ENCODE measurements at regions not wholly inside any gene's neighbourhood (a gene's known extent, or its start where the extent isn't known, plus 50 kb on each side); places are given as distances from the start of the nearest gene placed in this dataset.

DNA sequence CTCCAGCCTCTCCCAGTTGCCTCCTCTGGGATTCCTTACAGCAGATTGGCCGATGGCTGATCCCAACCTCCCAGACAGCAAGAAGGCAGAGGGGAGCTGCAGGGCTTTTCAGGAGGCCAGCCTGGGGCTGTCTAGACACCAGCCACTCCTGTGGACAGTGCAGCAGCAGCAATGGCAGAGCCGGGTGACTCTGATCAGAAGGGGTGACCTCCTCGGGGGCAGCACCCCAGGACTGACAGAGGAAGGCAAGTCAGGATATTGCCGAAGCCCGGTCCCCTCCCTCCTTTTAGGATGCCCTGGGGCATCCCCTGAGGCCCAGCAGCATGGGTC is 84.5 kb downstream of the INHBB start:
- Histone ChIP-seq H3K27ac (ENCODE audit: low read length) (no peak overlapping the region), H3K27me3 (ENCODE audit: low read length) (no peaks in the 10 kb centered on the region), H3K4me2 (ENCODE audit: low read length) (no peak overlapping the region), H3K9ac (ENCODE audit: low read length) (no peak overlapping the region), H3K9me2 (replicated peaks; ENCODE audit: low read length) (no peaks in the 10 kb centered on the region), H4K20me1 (ENCODE audit: low read length) (no peaks in the 10 kb centered on the region), H3K36me3 (ENCODE audit: low read depth, low read length) (no peaks in the 10 kb centered on the region), H2AFZ (ENCODE audit: low read length) (no peak overlapping the region), H3K4me1 (ENCODE audit: insufficient read depth, low read length) (no peaks in the 10 kb centered on the region), H3K9me3 (ENCODE audit: low read length) (no peaks in the 10 kb centered on the region), H3K4me3 (ENCODE audit: low read length) (no peak overlapping the region), H3K79me2 (ENCODE audit: low read length) (no peaks in the 10 kb centered on the region), H3F3A (ENCODE audit: low read length, unreplicated experiment) (no peaks in the 10 kb centered on the region)
- DNase-seq (no peak), ATAC-seq (no peak)
- ChIA-PET POLR2A (ENCODE audit: unreplicated experiment) (no interaction called here), CTCF (no interaction called here)
- BruUV-seq (replicated peaks) = no TSS peak
- intact Hi-C loops (cut with micrococcal nuclease) = no loop called here
- no peak for TF ChIP-seq EZH2 (IDR thresholded peaks at IDR 0.05; ENCODE audit: low read length, unreplicated experiment)
- TF ChIP-seq EZH2phosphoT487 (IDR thresholded peaks at IDR 0.05; ENCODE audit: borderline replicate concordance, low read length) = no peak
- TF ChIP-seq CTCF (conservative IDR thresholded peaks at IDR 0.05; ENCODE audit: low read depth, low read length) = no peak

DNA sequence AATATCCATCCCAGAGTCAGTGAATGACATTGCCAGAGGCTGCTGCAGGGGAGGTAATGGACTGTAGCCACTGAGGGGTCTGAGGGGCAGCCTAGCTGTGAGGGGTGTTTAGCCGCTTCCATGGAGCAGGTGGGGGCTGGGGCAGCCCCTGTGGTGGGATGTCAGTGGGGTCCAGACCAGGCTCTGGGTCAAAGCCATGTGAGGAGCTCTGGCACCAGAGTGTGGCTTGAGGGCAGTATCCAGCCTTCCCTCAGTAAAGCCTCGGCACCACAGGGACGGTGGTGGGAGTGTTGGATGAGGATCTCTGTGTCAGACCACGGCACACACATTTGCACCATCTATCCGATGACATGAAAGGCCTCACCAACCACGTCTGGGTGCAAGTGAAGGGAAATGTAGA is 85.0 kb downstream of the INHBB start:
- H3K27me3 ChIP-seq (ENCODE audit: low read length) = no peaks in the 10 kb centered on the region
- H3K9ac ChIP-seq (ENCODE audit: low read length) = no peak overlapping the region
- intact Hi-C loops (cut with micrococcal nuclease) = no loop called here
- H3K4me3 ChIP-seq (ENCODE audit: low read length) = no peak overlapping the region
- H3K27ac ChIP-seq (ENCODE audit: low read length) = no peak overlapping the region
- no peaks in the 10 kb centered on the region for H3K9me2 ChIP-seq (replicated peaks; ENCODE audit: low read length)
- DNase-seq = no peak
- no TSS peak for BruUV-seq (replicated peaks)
- no peaks in the 10 kb centered on the region for H3K9me3 ChIP-seq (ENCODE audit: low read length)
- no peak overlapping the region for H3K4me2 ChIP-seq (ENCODE audit: low read length)
- H4K20me1 ChIP-seq (ENCODE audit: low read length) = no peaks in the 10 kb centered on the region
- no peak for ATAC-seq
- peaks cover 2% of the 10 kb centered on the region for H3K4me1 ChIP-seq (ENCODE audit: insufficient read depth, low read length)
- H2AFZ ChIP-seq (ENCODE audit: low read length) = no peak overlapping the region
- CTCF ChIA-PET = no interaction called here
- H3K36me3 ChIP-seq (ENCODE audit: low read depth, low read length) = no peaks in the 10 kb centered on the region
- POLR2A ChIA-PET (ENCODE audit: unreplicated experiment) = no interaction called here
- no peaks in the 10 kb centered on the region for H3K79me2 ChIP-seq (ENCODE audit: low read length)
- no peaks in the 10 kb centered on the region for H3F3A ChIP-seq (ENCODE audit: low read length, unreplicated experiment)
- TF ChIP-seq CTCF (conservative IDR thresholded peaks at IDR 0.05; ENCODE audit: low read depth, low read length) (no peak), EZH2 (IDR thresholded peaks at IDR 0.05; ENCODE audit: low read length, unreplicated experiment) (no peak), EZH2phosphoT487 (IDR thresholded peaks at IDR 0.05; ENCODE audit: borderline replicate concordance, low read length) (no peak)

DNA sequence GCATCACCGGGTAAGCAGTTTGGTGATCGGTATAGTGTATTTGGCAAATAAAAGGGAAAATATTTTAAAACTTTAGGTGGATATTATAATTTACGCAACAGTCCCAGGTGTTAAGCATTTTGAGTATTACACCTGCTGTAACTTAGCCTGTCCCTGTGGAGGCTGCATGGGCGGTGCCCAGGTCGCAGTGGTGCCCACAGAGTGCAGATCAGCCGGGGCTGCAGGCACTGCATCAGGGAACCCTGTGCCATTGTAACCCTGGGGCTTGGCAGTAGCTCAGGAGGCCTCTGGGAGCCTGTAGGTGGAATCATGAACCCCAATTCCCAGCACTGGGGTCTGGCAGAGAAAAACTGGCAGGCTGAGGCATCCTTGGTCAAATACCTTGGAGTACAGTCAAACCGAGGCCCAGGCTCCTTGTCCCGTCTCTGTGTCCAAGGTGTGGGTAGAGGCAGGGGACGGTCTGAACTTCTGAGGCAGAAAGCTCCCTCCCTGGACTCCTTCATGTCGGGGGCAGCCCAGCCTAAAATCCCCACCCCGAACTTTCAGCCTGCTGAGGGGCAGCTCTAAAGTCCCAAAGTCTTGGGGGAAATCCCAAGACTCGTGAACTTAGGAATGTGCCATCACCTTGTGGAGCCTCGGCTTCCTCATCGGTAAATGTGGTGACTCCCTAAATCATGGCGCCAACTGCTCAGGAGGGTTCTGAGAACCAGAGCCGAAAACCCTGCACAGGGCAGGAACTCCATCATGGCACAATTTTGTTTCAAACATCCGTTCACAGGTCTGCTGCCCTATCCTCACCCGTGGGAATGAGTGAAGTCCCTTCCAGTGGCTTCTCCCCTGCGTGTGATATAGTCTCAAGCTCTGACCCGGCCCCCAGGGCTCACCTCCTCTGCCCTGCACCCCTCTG is 85.7 kb downstream of the INHBB start:
- Histone ChIP-seq H3K4me2 (ENCODE audit: low read length) (no peak overlapping the region), H3K27ac (ENCODE audit: low read length) (no peak overlapping the region), H3K9me3 (ENCODE audit: low read length) (no peaks in the 10 kb centered on the region), H3K9ac (ENCODE audit: low read length) (no peak overlapping the region), H3K79me2 (ENCODE audit: low read length) (no peaks in the 10 kb centered on the region), H3K9me2 (replicated peaks; ENCODE audit: low read length) (no peaks in the 10 kb centered on the region), H3F3A (ENCODE audit: low read length, unreplicated experiment) (no peaks in the 10 kb centered on the region), H3K4me1 (ENCODE audit: insufficient read depth, low read length) (peaks cover 8% of the 10 kb centered on the region), H3K27me3 (ENCODE audit: low read length) (no peaks in the 10 kb centered on the region), H3K36me3 (ENCODE audit: low read depth, low read length) (no peaks in the 10 kb centered on the region), H4K20me1 (ENCODE audit: low read length) (no peaks in the 10 kb centered on the region), H3K4me3 (ENCODE audit: low read length) (no peak overlapping the region), H2AFZ (ENCODE audit: low read length) (no peak overlapping the region)
- ATAC-seq = no peak
- intact Hi-C loops (cut with micrococcal nuclease) = no loop called here
- ChIA-PET CTCF (no interaction called here), POLR2A (ENCODE audit: unreplicated experiment) (no interaction called here)
- BruUV-seq (replicated peaks) = no TSS peak
- TF ChIP-seq EZH2 (IDR thresholded peaks at IDR 0.05; ENCODE audit: low read length, unreplicated experiment) (no peak), CTCF (conservative IDR thresholded peaks at IDR 0.05; ENCODE audit: low read depth, low read length) (no peak), EZH2phosphoT487 (IDR thresholded peaks at IDR 0.05; ENCODE audit: borderline replicate concordance, low read length) (no peak)
- DNase-seq = no peak

Measured in PC-3 (cell line).